COLO829 (cell line): ENCODE measurements at regions not wholly inside any gene's neighbourhood (a gene's known extent, or its start where the extent isn't known, plus 50 kb on each side); places are given as distances from the start of the nearest gene placed in this dataset.

Experiments
- DNase-seq: peaks from one replicate; pipeline ENCODE4 v3.0.0; 2012; ENCODE audit warnings: low spot score

- DNase-seq: peak; percentile 43
These were observed 82.3 kb upstream of the CD99 start for GRCh38 chrX:2608638-2609430.

GRCh38 chrX:2607113-2607512, 84.0 kb upstream of the CD99 start:
- no peak for DNase-seq

DNA sequence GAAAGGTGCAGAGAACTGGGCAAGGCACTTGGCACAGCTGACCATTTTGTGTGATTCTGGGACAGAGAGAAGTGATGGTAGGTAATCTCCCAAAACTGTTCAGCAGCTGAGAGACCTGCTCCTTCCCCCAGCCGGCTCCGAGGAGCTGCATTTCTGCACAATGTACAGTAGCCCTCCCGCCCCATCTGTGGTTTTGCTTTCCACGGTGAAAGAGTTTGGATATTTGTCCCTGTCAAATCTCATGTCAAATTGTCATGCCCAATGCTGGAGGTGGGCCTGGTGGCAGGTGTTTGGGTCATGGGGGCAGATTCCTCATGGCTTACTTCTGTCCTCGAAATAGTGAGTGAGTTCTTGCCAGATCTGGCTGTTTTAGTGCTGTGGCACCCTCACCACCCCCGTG, 90.5 kb upstream of the CD99 start:
- no peak for DNase-seq

DNA sequence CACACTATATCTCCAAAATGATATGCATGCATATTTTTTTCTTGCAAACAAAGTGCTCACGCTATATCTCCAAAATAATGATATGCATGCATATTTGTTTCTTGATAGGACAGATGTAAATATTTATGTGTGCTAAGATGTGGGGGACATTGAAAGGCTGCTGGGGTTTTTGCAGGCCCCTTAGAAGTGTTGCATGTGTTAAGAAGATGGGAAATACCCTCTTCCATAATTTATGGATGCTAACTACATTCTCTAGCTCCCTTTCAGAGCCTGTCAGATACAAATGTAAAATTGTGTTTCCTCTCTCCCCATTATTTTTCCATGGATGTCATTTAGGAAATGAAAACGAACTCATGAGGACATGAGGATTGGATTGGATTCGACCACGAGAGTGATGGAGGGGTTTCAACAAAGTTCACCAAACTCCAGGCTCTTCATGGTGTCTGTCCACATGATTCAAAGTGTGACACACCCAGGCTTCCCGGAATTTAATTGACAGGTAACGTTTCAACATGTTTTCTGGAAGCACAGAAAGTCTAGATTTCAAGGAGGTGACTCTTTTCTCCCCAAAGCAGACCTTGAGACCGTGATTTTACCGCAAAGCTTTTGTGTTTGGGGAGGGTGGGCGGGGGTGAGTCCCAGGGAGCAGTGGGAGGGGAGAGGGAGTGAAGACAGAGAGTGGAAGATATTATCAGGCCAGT, 94.4 kb upstream of the CD99 start:
- no peak for DNase-seq

DNA sequence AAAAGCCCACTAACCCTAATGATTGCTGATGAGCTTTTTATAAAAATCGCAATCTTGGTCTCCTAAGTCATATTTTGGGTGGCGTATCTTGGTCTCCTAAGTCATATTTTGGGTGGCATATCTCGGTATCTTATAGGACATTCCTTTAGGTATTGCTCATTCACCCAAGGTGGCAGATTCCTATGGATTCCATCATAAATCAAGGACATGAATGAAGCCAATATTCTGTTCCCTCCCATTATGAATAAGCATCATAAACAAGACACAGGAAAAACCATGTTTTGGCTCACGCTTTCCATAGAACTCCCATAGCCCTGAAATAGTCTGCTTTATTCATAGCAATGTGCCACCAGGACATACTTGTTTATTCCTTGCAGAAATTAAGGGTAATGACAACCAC, 95.0 kb upstream of the CD99 start:
- DNase-seq: no peak

- DNase-seq: no peak
These were observed 94.5 kb upstream of the DHRSX start for GRCh38 chrX:2595258-2595657.

- DNase-seq: no peak
These were observed 93.7 kb upstream of the DHRSX start for GRCh38 chrX:2594491-2594890.

- DNase-seq: no peak
These were observed 91.5 kb upstream of the DHRSX start for GRCh38 chrX:2592279-2592678.

DNA sequence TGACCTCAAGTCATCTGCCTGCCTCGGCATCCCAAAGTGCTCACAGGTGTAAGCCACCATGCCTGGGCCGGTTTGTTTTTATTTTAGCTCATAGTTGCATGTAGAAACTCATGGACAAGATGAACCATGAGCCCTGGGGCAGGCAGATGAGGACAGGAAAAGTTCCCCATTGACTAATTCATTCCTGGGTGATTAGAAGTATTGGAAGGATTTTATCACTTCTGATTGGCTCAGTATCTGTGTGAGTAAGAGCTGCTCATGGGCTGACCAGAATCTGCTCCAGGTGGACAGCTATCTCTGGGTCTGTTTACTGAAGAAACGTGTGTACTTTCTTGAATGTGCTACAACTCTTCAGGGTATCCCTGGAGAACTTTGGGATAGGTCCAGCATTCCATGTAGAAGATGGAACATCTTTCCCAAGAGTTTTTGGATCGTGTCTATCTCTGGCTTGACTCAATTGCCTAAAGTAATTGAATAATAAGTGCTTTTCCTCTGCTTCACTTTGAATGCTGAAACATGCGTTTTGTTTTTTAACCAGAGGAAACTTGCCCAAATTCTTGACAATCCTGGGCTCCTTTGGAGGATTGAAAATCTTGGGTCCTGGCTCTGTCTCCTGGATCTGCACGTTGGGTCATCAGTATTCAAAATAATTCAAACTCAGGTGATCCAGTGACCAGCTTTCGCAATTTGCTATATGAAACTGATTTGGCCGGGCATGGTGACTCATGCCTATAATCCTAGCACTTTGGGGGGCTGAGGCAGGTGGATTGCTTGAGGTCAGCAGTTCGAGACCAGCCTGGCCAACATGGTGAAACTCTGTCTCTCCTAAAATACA, 88.6 kb upstream of the DHRSX start:
- DNase-seq: no peak

- no peak for DNase-seq
These were observed 87.3 kb upstream of the DHRSX start for GRCh38 chrX:2588049-2588448.

GRCh38 chrX:2587146-2587545, 86.4 kb upstream of the DHRSX start:
- DNase-seq: no peak

DNA sequence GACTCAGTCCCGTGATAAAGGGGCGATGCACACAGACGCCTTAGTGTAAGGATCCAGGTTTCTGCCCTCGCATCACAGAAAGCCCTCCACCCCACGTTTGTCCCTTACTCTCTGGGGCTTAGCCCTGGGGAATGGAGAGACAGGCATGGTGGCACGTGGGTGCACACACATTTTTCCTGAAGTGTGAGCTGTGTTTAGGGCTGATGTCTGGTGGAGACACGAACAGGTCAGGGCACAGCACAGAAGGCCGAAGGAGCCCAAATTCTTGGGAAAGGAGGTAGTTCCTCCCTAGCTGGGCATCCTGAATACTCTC, 84.3 kb upstream of the DHRSX start:
- no peak for DNase-seq

- DNase-seq: no peak
These were observed 83.7 kb upstream of the DHRSX start for GRCh38 chrX:2584251-2585157.

- no peak for DNase-seq
These were observed 82.7 kb upstream of the DHRSX start for GRCh38 chrX:2583194-2584162.

- DNase-seq: no peak
These were observed 81.9 kb upstream of the DHRSX start for GRCh38 chrX:2582667-2583066.

- no peak for DNase-seq
These were observed 80.5 kb upstream of the DHRSX start for GRCh38 chrX:2581296-2581695.

DNA sequence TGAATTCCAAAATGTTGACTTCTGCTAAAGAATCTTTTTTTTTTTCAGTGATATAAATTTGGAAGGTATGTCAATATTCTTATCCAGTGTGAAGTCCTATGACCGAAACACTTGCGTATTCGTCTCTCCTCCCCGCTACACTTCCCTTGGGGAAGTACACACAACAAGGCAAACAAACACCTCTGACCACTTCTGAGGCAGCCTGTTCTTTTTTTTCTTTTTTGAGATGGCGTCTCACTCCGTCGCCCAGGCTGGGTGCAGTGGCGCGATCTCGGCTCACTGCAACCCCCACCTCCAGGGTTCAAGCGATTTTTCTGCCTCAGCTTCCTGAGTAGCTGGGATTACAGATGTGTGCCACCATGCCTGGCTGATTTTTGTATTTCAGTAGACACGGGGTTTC, 78.1 kb upstream of the DHRSX start:
- DNase-seq: no peak

- DNase-seq: no peak
These were observed 77.2 kb upstream of the DHRSX start for GRCh38 chrX:2577844-2578466.

- DNase-seq: peak; percentile 40
These were observed 76.0 kb upstream of the DHRSX start for GRCh38 chrX:2576793-2577192.

DNA sequence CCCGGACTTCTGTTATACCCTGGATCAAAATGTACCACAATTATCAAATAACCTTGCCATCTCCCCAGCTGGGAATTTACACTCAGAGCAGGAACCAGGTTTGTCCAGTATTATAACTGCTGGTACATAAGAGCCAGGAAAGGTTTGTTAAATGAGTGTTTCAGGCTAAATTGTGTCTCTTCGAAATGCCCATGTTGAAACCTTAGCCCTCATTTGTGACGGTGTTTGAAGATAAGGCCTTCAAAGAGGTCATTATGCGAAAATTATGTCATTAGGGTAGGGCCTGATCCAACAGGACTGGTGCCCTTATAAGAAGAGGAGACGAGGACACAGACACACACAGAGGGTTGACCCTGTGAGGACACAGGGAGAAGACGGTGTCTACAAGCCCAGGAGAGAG, 73.5 kb upstream of the DHRSX start:
- no peak for DNase-seq
